HCT116 (cell line): ENCODE measurements at regions not wholly inside any gene's neighbourhood (a gene's known extent, or its start where the extent isn't known, plus 50 kb on each side); places are given as distances from the start of the nearest gene placed in this dataset.

Experiments used
- ATAC-seq: fragments of 200-7000 bp; cut with Tn5 transposase; 2 replicates; pipeline ENCODE4 v1.9.1; 2020; ENCODE audit warnings: mild to moderate bottlenecking, moderate library complexity
- BruUV-seq: library from RNA; stranded (reverse); fragments of 400-500 nt; replicated peaks from 2 replicates; lab custom pipeline; 2021; lab: Mats Ljungman, UMichigan
- CTCF ChIA-PET: fragments of 300-600 bp; sonication (Branson Sonifier 250); formaldehyde crosslinking; loops from one replicate; lab custom pipeline; 2021; ENCODE audit warnings: antibody characterized with exemption; lab: Charles Lee
- POLR2A ChIA-PET: fragments of 300-600, 350-600 bp; sonication (Branson Sonifier 250); formaldehyde crosslinking; loops from one replicate; lab custom pipeline; 2021; ENCODE audit warnings: antibody characterized with exemption; lab: Charles Lee
- RAD21 ChIA-PET, 2 experiments: fragments of 300-600 bp; sonication (Branson Sonifier 250); formaldehyde crosslinking; loops; one replicate each; lab custom pipeline; 2023; ENCODE audit warnings: low total read pairs in 2 of 2; ENCODE audit not compliant: uncharacterized antibody in 2 of 2, unreplicated experiment in 2 of 2, low non-redundant PET in 1 of 2; lab: Charles Lee
- DNase-seq: peaks from one replicate; pipeline ENCODE4 v3.0.0-alpha.2; 2010; ENCODE audit warnings: low read depth, low spot score
- H2AFZ ChIP-seq: fragments of 200-600 bp; shearing (Covaris generic), sonication (generic); 2 replicates; pipeline ENCODE4 v1.6.1; 2017; ENCODE audit warnings: low read depth, mixed run types, mixed read lengths, antibody characterized with exemption, low read length; ENCODE audit not compliant: poor library complexity, severe bottlenecking
- H3K27ac ChIP-seq: 2 replicates; pipeline ENCODE4 v1.5.1; 2012; ENCODE audit warnings: low read depth, low read length
- H3K27me3 ChIP-seq: fragments of 200-600 bp; sonication (generic); 2 replicates; pipeline ENCODE4 v1.6.1; 2016; ENCODE audit warnings: mixed run types, low read length, mixed read lengths; ENCODE audit not compliant: insufficient read depth
- H3K36me3 ChIP-seq, 2 experiments: fragments of 200-500 bp in 1 of 2; fragments of 200-600 bp in 1 of 2; sonication (Bioruptor generic) in 1 of 2; sonication (generic) in 1 of 2; 2 replicates each; pipeline versions ENCODE4 v1.5.1 to v1.6.1; 2014 to 2016; ENCODE audit warnings: low read length in 2 of 2, inconsistent platforms in 1 of 2, mixed read lengths in 1 of 2, mixed run types in 1 of 2; ENCODE audit not compliant: insufficient read depth in 2 of 2, control insufficient read depth in 1 of 2
- H3K4me1 ChIP-seq, 2 experiments: fragments of 200-600 bp in 1 of 2; sonication (generic) in 1 of 2; 2 replicates each; pipeline versions ENCODE4 v1.5.1 to v1.6.1; 2012 to 2017; ENCODE audit warnings: low read length in 2 of 2, inconsistent platforms in 1 of 2, mild to moderate bottlenecking in 1 of 2, mixed read lengths in 1 of 2, mixed run types in 1 of 2, moderate library complexity in 1 of 2; ENCODE audit not compliant: insufficient read depth in 2 of 2, control insufficient read depth in 1 of 2
- H3K4me2 ChIP-seq: fragments of 200-600 bp; sonication (generic); 2 replicates; pipeline ENCODE4 v1.6.1; 2017; ENCODE audit warnings: mixed run types, low read length, mixed read lengths
- H3K4me3 ChIP-seq, 2 experiments: fragments of 200-600 bp in 1 of 2; sonication (generic) in 1 of 2; replicated peaks in 1 of 2; 2 replicates each; pipeline ENCODE4 v1.5.1; 2011 to 2016; ENCODE audit warnings: low read length in 2 of 2, control low read depth in 1 of 2, low read depth in 1 of 2, mild to moderate bottlenecking in 1 of 2, mixed read lengths in 1 of 2, mixed run types in 1 of 2
- H3K79me2 ChIP-seq: fragments of 200-600 bp; sonication (generic); 2 replicates; pipeline ENCODE4 v1.6.1; 2017; ENCODE audit warnings: mild to moderate bottlenecking, mixed run types, low read length, moderate library complexity, mixed read lengths; ENCODE audit not compliant: insufficient read depth
- H3K9ac ChIP-seq: fragments of 200-600 bp; sonication (generic); 2 replicates; pipeline ENCODE4 v1.6.1; 2016; ENCODE audit warnings: low read length, mixed read lengths
- H3K9me2 ChIP-seq: fragments of 200-600 bp; sonication (generic), shearing (Covaris generic); 2 replicates; pipeline ENCODE4 v1.6.1; 2017; ENCODE audit warnings: mixed run types, mild to moderate bottlenecking, moderate library complexity; ENCODE audit not compliant: insufficient read depth
- H3K9me3 ChIP-seq, 2 experiments: fragments of 200-500 bp in 1 of 2; fragments of 200-600 bp in 1 of 2; sonication (Bioruptor generic) in 1 of 2; sonication (generic) in 1 of 2; 2 replicates each; pipeline ENCODE4 v1.6.1; 2014 to 2017; ENCODE audit warnings: low read length in 2 of 2, mixed read lengths in 2 of 2, inconsistent platforms in 1 of 2, low read depth in 1 of 2, mild to moderate bottlenecking in 1 of 2, mixed run types in 1 of 2, moderate library complexity in 1 of 2; ENCODE audit not compliant: control insufficient read depth in 1 of 2, insufficient read depth in 1 of 2
- H4K20me1 ChIP-seq: fragments of 200-600 bp; sonication (generic), shearing (Covaris generic); 2 replicates; pipeline ENCODE4 v1.6.1; 2017; ENCODE audit warnings: mixed run types, mild to moderate bottlenecking, moderate library complexity; ENCODE audit not compliant: insufficient read depth
- CEBPB ChIP-seq: IDR thresholded peaks from 2 replicates; pipeline ENCODE4 v1.6.1; 2012; ENCODE audit warnings: low read depth
- EGR1 ChIP-seq: IDR thresholded peaks from 2 replicates; pipeline ENCODE4 v1.6.1; 2012; ENCODE audit warnings: low read depth
- FOSL1 ChIP-seq: IDR thresholded peaks from 2 replicates; pipeline ENCODE4 v1.6.1; 2012; ENCODE audit warnings: low read depth
- POLR2A ChIP-seq: IDR thresholded peaks from 2 replicates; pipeline ENCODE4 v1.7.0; 2011; ENCODE audit warnings: borderline replicate concordance; ENCODE audit not compliant: insufficient read depth, insufficient read length; ENCODE audit errors: extremely low read depth
- POLR2AphosphoS5 ChIP-seq: IDR thresholded peaks from 2 replicates; pipeline ENCODE4 v1.6.1; 2011; ENCODE audit warnings: mild to moderate bottlenecking, low read depth, low read length, moderate library complexity
- SIN3A ChIP-seq: IDR thresholded peaks from 2 replicates; pipeline ENCODE4 v1.6.1; 2012; ENCODE audit warnings: low read depth
- SRF ChIP-seq: IDR thresholded peaks from 2 replicates; pipeline ENCODE4 v1.6.1; 2012; ENCODE audit warnings: low read depth
- ZFX ChIP-seq: fragments of 450-650 bp; IDR thresholded peaks from 2 replicates; pipeline ENCODE4 v1.6.1; 2017
- intact Hi-C: fragments of 100-400 bp; cut with micrococcal nuclease; formaldehyde crosslinking; loops from 2 replicates; pipeline ENCODE4 v1.10.0; 2022
- TF ChIP-seq, protein P1 (sequence below): IDR thresholded peaks from 2 replicates; pipeline ENCODE4 v1.6.1; 2012; ENCODE audit warnings: low read depth
- TF ChIP-seq, protein P2 (sequence below): IDR thresholded peaks from 2 replicates; pipeline ENCODE4 v1.6.1; 2011; ENCODE audit warnings: mild to moderate bottlenecking, low read length, moderate library complexity; ENCODE audit not compliant: insufficient replicate concordance; ENCODE audit errors: extremely low read depth
- TF ChIP-seq, protein P3 (sequence below): IDR thresholded peaks from 2 replicates; pipeline ENCODE4 v1.6.1; 2012
- TF ChIP-seq, protein P4 (sequence below): IDR thresholded peaks from 2 replicates; pipeline ENCODE4 v1.6.1; 2012

DNA sequence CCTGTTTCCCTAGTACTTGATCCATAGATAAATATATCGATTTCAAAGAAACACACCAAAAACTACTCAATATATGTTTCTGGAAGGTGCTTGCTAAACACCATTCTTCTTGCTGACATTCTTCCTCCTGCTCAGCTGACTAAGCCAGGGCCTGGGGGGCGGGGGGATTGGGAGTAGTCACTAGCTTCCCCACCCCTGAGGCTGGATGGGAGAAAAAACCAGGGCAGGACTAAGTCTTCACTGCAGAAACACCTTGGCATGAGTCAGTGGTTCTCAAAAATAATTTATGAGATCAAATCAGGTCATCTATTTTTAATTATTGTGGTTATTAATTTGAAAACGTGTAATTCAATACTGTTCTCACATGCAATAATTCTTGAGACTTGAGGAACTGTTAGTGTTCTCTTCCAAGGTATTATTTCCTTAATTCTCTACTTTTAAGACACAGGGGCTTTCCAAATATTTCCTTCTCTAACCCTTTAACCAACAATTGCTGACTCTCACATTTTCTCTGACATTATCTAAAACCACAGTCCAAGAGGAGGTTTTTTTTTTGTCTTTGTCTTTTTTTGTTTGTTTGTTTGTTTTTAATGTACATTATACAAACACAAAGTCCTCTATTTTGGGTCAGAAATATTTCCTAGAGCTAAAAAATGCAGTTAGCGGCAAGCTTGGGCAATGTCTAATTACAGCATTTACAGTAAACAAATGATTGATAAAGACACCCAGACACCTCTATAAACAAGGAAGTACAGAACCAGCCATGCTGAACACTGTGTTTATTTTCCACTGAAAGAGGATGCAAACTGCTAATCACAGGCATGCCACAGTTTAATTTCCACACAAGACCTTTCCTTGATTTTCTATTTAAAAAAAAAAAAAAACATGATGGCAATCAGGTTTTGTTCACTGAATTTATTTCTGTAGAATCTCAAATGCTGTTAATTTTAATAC lies 120.3 kb upstream of the USP9X start:
- ChIA-PET POLR2A (no interaction called here), RAD21 (no interaction called here), CTCF (no interaction called here)
- DNase-seq = no peak
- no peaks in the 10 kb centered on the region for H3K36me3 ChIP-seq
- H3K27ac ChIP-seq = no peak overlapping the region
- no peaks in the 10 kb centered on the region for H3K9me2 ChIP-seq
- no peak overlapping the region for H2AFZ ChIP-seq
- H3K79me2 ChIP-seq = no peaks in the 10 kb centered on the region
- H3K27me3 ChIP-seq = no peaks in the 10 kb centered on the region
- no peak overlapping the region for H3K4me2 ChIP-seq
- H3K4me1 ChIP-seq = no peaks in the 10 kb centered on the region
- no peak overlapping the region for H3K9ac ChIP-seq
- no peaks in the 10 kb centered on the region for H4K20me1 ChIP-seq
- ATAC-seq = no peak
- intact Hi-C loops = no loop called here
- H3K4me3 ChIP-seq = no peak overlapping the region
- no TSS peak for BruUV-seq
- H3K9me3 ChIP-seq = no peaks in the 10 kb centered on the region
- TF ChIP-seq, protein P1, sequence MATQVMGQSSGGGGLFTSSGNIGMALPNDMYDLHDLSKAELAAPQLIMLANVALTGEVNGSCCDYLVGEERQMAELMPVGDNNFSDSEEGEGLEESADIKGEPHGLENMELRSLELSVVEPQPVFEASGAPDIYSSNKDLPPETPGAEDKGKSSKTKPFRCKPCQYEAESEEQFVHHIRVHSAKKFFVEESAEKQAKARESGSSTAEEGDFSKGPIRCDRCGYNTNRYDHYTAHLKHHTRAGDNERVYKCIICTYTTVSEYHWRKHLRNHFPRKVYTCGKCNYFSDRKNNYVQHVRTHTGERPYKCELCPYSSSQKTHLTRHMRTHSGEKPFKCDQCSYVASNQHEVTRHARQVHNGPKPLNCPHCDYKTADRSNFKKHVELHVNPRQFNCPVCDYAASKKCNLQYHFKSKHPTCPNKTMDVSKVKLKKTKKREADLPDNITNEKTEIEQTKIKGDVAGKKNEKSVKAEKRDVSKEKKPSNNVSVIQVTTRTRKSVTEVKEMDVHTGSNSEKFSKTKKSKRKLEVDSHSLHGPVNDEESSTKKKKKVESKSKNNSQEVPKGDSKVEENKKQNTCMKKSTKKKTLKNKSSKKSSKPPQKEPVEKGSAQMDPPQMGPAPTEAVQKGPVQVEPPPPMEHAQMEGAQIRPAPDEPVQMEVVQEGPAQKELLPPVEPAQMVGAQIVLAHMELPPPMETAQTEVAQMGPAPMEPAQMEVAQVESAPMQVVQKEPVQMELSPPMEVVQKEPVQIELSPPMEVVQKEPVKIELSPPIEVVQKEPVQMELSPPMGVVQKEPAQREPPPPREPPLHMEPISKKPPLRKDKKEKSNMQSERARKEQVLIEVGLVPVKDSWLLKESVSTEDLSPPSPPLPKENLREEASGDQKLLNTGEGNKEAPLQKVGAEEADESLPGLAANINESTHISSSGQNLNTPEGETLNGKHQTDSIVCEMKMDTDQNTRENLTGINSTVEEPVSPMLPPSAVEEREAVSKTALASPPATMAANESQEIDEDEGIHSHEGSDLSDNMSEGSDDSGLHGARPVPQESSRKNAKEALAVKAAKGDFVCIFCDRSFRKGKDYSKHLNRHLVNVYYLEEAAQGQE = no peak
- TF ChIP-seq, protein P2, sequence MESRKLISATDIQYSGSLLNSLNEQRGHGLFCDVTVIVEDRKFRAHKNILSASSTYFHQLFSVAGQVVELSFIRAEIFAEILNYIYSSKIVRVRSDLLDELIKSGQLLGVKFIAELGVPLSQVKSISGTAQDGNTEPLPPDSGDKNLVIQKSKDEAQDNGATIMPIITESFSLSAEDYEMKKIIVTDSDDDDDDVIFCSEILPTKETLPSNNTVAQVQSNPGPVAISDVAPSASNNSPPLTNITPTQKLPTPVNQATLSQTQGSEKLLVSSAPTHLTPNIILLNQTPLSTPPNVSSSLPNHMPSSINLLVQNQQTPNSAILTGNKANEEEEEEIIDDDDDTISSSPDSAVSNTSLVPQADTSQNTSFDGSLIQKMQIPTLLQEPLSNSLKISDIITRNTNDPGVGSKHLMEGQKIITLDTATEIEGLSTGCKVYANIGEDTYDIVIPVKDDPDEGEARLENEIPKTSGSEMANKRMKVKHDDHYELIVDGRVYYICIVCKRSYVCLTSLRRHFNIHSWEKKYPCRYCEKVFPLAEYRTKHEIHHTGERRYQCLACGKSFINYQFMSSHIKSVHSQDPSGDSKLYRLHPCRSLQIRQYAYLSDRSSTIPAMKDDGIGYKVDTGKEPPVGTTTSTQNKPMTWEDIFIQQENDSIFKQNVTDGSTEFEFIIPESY = no peak
- TF ChIP-seq POLR2AphosphoS5 = no peak
- TF ChIP-seq, protein P3, sequence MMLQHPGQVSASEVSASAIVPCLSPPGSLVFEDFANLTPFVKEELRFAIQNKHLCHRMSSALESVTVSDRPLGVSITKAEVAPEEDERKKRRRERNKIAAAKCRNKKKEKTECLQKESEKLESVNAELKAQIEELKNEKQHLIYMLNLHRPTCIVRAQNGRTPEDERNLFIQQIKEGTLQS = no peak
- TF ChIP-seq, protein P4, sequence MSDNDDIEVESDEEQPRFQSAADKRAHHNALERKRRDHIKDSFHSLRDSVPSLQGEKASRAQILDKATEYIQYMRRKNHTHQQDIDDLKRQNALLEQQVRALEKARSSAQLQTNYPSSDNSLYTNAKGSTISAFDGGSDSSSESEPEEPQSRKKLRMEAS = no peak
- TF ChIP-seq SRF = no peak
- no peak for TF ChIP-seq ZFX
- no peak for TF ChIP-seq EGR1
- no peak for TF ChIP-seq FOSL1
- no peak for TF ChIP-seq CEBPB
- no peak for TF ChIP-seq POLR2A
- TF ChIP-seq SIN3A = no peak
